IMR-90 (cell line): ENCODE measurements at regions not wholly inside any gene's neighbourhood (a gene's known extent, or its start where the extent isn't known, plus 50 kb on each side); places are given as distances from the start of the nearest gene placed in this dataset.

ENCODE experiments used
- TF ChIP-seq, protein P1 (sequence below): conservative IDR thresholded peaks from 2 replicates; pipeline ENCODE4 v1.5.1; 2012; ENCODE audit warnings: mild to moderate bottlenecking, low read depth, low read length, improper control_type of control experiment
- TF ChIP-seq, protein P2 (sequence below): fragments of 150-350 bp; IDR thresholded peaks from 2 replicates; pipeline ENCODE4 v1.6.1; 2016; ENCODE audit warnings: low read depth, mild to moderate bottlenecking, low read length, moderate library complexity, borderline replicate concordance

DNA sequence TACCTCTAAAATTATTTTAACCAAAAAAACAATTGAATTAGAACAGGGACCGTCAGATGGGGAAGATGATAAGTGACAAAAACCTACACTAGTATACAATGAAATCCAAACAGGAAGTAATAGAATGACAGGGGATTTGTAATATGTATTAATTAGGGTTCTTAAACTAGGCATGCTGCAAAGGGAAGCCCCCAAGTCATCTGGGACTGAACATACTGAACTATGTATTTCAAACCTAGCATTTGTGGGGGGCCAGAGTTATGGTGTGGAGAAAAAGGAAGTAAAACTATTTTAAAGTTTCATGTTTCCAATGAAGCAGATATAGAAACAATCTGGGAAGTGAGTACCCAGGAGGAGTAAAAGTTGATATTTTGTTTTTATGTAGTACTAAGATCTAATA lies 133.2 kb upstream of the HS3ST3A1 start:
- TF ChIP-seq, protein P1, sequence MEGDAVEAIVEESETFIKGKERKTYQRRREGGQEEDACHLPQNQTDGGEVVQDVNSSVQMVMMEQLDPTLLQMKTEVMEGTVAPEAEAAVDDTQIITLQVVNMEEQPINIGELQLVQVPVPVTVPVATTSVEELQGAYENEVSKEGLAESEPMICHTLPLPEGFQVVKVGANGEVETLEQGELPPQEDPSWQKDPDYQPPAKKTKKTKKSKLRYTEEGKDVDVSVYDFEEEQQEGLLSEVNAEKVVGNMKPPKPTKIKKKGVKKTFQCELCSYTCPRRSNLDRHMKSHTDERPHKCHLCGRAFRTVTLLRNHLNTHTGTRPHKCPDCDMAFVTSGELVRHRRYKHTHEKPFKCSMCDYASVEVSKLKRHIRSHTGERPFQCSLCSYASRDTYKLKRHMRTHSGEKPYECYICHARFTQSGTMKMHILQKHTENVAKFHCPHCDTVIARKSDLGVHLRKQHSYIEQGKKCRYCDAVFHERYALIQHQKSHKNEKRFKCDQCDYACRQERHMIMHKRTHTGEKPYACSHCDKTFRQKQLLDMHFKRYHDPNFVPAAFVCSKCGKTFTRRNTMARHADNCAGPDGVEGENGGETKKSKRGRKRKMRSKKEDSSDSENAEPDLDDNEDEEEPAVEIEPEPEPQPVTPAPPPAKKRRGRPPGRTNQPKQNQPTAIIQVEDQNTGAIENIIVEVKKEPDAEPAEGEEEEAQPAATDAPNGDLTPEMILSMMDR: no peak
- TF ChIP-seq, protein P2, sequence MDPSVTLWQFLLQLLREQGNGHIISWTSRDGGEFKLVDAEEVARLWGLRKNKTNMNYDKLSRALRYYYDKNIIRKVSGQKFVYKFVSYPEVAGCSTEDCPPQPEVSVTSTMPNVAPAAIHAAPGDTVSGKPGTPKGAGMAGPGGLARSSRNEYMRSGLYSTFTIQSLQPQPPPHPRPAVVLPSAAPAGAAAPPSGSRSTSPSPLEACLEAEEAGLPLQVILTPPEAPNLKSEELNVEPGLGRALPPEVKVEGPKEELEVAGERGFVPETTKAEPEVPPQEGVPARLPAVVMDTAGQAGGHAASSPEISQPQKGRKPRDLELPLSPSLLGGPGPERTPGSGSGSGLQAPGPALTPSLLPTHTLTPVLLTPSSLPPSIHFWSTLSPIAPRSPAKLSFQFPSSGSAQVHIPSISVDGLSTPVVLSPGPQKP: no peak
